ENCODE measurements at regions not wholly inside any gene's neighbourhood (a gene's known extent, or its start where the extent isn't known, plus 50 kb on each side); places are given as distances from the start of the nearest gene placed in this dataset.
"Not testable (repeated sequence)": the region's sequence is repeated elsewhere in the genome, so short reads cannot be mapped to it uniquely, and the experiment has no call there.

DNA sequence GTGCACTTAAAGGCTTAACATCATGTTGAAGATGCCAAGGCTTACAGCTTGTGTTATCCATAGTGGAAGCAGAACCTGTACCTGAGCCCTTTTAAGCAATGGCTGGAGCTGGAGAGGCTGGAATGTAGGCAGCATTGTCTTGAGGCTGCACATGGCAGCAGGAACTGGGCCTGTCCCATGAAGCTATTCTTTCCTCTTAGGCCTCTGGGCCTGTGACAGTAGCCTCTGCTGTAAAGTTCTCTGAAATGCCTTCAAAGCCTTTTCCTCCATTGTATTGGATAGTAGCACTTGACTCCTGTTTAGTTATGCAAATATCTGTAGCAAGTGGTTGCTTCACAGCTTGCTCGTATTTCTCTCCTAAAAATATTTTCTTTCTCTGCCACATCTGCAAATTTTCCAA, 127.4 kb upstream of the ANO5 start:
- DNase-seq (ENCODE audit: low spot score): no peak

DNA sequence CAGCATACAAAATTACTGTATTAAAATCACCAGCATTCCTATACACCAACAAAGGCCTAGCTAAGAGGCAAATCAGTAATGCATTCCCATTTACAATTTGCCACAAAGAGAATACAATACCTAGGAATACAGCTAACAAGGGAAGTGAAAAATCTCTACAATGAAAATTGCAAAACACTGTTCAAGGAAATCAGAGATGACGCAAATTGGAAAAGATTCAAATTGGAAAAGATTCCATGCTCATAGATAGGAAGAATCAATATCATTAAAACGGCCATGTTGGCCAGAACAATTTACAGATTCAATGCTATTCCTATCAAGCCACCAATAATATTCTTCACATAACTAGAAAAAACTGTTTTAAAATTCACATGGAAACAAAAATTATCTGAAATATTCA, 123.0 kb upstream of the ANO5 start:
- no peak for DNase-seq (ENCODE audit: low spot score)

DNA sequence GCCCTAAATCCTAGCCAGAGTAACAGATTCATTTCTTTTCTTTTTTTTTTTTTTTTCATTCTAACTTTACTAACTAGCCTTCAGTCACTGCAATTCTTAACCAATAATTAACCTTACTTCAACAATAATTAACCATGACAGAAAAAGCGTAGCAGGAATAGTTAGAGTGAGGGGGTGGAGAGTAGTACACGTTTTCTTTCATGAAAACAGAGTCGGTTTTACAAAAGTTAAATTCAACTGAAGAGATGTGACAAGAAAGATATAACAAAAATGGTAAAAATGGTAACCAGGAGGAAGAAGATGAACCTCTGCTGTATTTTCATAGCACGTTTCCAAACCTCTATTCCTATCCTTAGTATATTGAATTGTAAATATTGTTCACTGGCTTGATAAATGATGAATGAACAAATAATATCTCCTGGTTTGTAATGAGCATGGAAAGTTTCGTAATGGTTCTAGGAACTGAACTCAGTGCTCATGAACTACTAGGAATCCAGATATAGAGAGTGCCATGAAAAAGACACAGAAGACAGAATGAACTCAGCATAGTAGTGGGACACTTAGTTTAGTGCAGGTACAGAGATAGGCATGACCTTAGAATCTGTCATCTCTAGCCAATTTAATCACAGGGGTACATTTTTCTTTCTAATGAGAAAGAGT, 116.5 kb upstream of the ANO5 start:
- no peak for DNase-seq (ENCODE audit: low spot score)

DNA sequence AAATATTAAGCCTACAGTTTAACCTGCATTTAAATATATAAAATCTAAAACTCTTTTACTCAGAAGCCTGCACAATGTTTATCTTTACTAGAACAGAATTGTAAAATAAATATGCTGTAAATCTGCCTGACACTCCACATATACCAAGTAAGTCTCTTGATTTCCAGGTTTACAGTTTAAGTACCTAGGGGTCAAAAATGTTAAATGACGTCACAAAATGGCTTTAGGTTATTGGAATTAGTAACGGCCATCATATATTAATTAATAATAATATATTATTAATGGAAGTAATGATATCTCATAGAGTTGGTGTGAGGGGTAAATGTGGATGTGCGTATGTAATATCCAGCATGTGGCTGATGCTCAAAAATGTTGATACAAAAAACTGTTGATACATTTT, 114.8 kb upstream of the ANO5 start:
- no peak for DNase-seq (ENCODE audit: low spot score)

DNA sequence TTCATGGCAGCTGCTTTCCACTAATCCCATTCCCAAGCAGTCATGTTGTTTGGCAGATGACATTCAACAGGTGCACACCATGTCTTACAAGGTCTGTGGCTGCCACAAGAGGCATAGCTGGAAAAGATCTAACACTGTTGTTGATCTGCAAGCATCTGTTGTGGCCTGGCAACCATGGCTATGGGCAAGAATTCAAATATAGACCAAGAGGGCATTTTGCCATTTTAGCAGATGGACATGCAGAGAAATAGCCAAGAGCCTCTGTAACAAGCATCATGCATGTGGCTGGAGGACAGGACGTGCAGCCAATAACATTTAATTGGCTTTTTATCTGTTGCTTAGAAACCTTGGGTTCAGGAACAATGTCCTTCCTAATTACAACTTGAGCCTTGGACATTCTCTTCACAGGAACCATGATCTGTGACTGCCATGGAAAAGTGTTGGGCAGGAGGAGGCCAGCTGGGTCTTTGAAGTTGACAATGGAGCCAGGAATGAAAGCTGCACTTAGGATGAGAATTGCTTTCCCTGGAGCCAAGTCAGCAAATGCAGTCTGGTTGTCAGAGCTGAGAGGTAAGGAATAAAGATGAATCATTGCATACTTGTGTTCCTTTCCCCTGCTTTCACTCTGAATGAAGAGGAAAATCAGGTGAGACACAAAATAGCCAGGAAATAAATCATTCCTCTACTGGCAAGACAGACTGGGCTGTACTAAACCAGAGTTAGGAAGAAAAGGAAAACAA, 113.6 kb upstream of the ANO5 start:
- DNase-seq (ENCODE audit: low spot score): no peak

DNA sequence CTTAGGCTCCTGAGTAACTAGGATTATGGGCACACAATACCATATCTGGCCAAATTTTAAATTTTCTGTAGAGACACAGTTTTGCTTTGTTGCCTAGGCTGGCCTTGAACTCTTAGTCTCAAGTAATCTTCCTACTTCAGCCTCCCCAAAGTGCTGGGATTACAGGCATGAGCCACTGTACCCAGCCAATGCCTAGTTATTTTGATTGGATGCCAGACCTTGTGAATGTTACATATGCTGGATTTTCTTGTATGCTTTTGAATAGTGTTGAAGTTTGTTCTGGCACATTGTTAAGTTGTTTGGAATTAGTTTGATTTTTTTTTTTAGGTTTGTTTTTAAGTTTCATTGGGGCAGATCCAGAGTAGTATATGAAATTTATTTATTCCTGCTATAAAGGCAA, 110.7 kb upstream of the ANO5 start:
- no peak for DNase-seq (ENCODE audit: low spot score)

DNA sequence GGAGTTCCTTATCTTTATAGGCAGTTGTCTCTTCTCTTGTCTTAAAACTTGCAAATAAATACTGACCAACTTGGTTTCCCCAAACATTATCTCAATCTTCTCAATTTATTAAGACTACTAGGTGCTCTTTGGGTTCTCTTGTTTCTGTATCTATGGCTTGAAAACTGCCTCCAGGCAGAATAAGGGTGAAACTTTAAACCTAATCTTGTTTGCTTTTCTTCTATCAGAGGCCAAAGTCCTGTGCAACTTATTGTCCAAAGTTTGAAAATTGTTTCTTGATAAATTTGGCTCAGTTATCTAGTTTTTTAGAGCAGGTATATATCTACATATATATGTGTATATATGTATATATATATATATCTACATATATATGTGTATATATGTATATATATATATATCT, 110.1 kb upstream of the ANO5 start:
- no peak for DNase-seq (ENCODE audit: low spot score)

DNA sequence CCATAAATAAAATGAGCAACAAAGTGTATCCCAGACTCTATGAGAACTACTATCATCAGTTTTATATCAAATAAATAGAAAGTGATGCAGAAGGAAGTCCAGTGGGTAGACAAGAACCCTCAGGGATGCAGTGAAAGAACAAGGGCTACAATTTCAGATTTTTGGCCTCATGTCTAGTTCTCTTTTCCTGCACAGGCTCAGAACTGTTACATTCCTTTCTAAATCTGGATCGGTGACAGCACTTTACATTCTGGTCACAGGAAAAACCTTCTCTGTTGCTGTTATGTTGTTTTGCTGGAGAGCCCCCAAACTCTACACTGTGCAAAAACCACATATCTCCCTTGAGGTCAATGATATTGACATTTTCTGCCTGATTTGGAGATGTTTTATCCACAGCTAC, 108.8 kb upstream of the ANO5 start:
- DNase-seq (ENCODE audit: low spot score): no peak

DNA sequence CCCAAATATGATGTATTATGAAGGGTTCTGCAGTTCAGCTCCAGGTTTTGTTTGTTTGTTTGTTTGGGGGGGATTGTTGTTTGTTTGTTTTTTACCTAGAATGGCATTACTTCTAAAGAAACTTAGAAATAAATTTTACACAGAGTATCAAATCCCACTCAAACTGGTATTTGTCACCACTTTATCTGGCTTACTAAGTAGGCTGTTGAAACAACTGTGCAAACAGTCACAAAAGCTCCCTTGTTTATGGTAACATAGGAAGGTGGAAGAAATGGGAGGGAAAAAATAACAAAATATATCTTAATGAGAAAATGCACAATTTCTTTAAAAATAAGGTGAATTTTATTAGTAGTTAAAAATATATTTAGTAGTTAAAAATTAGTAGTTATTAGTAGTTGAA, 108.3 kb upstream of the ANO5 start:
- DNase-seq (ENCODE audit: low spot score): no peak

DNA sequence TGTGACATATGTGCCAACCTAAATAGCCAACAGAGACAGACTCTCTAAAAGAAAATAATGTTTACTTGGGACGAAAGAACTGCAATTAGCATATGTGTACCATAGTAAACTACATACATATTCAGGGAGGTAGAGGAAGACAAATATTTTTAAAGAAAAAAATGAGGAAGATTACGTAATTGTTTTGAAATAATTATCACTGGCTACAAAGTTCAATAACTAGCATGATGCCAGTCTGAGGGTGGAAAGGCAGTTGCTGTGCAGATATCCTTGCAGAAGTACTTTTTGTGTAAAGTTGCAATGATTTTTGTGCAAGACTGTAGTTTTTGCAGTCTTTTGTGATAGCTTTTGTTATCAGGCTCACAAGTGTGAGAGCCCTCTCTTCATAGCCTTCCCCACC, 103.3 kb upstream of the ANO5 start:
- DNase-seq (ENCODE audit: low spot score): no peak

DNA sequence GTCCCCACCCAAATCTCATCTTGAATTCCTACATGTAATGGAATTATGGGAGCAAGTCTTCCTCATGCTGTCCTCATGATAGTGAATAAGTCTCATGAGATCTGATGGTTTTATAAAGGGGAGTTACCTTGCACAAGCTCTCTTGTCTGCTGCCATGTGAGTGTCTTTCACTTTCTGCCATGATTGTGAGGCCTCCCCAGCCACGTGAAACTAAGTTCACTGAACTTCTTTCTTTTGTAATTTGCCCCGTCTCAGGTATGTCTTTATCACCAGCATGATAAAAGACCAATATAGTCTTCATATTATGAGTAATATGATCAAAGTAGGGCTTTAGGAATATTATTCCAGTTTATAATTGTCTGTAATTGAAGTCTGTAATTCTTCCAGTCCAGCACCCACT, 86.3 kb upstream of the ANO5 start:
- no peak for DNase-seq (ENCODE audit: low spot score)

DNA sequence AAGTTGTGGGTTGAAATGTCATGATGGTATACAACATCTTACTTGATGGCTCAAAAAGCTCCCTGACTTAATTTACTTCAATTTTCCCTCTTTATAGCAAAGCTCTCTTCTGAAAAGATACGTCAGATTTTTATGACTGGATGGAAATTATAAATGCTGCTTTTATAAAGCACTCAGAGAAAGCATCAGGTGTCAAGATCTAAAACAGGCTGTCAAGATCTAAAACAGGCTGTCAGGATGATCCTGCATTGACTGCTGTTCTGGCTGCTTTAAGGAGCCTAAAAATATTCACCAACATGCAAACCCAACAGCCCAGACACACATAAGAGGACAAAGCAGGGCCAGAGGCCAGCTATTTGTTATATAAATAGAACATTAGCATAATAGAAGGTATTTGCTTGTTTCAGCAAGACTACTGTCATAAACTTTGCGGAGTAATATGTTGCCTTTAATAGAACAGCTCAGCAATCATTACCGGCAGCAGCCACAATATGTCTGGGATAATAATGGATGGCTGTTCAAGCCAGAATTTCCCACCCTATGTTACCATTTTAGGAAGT, 77.3 kb upstream of the ANO5 start:
- no peak for DNase-seq (ENCODE audit: low spot score)

DNA sequence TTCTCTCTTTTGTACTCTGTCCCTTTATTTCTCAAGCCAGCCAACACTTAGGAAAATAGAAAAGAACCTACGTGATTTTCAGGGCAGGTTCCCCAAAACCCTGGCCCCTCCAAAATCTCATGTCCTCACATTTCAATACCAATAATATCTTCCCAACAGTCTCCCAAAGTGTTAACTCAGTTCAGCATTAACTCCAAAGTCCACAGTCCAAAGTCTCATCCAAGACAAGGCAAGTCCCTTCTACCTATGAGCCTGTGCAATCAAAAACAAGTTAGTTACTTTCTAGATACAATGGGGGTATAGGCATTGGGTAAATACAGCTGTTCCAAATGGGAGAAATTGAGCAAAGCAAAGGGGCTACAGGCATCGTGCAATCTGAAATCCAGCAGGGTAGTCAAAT, 64.9 kb upstream of the ANO5 start:
- DNase-seq (ENCODE audit: low spot score): not testable (repeated sequence)

DNA sequence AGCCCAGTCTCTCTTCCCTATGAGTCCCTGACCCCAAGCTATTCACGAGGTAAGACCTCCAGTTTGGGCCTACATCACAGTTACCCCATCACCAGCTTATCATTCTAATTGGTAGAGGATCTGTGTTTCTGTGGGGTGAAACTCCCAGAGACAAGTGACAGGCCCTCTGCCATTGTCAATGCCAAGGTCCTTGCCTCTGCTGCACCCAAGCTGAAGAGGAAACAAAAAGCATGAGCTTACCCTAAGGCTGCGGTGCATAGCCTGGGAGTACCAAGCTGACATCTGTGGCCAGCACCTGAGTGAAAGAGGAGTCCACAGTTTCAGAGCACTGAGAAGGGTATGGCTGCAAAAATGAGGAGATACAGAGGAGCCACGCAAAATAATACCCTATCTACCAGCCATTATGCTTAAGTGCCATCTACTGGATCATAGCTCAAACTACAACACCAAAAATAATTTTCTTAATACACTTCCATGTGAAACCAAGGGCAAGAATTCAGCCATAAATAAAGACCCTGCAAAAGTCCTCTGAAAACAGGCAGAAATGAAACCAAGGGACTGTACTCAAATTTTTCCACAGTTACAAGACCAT, 62.3 kb upstream of the ANO5 start:
- DNase-seq (ENCODE audit: low spot score): no peak

DNA sequence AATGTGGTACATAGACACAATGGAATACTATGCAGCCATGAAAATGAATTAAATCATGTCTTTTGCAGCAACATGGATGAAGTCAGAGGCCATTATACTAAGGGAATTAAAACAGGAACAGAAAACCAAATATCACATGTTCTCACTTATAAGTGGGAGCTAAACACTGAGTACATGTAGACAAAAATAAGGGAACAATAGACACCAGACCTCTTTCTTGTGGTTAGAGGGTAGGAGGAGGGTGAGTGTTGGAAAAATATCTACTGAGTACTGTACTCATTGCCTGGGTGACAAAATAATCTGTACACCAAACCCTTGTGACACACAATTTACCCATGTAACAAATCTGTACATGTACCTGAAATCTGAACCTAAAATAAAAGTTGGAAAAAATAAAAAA, 59.1 kb upstream of the ANO5 start:
- DNase-seq (ENCODE audit: low spot score): no peak

DNA sequence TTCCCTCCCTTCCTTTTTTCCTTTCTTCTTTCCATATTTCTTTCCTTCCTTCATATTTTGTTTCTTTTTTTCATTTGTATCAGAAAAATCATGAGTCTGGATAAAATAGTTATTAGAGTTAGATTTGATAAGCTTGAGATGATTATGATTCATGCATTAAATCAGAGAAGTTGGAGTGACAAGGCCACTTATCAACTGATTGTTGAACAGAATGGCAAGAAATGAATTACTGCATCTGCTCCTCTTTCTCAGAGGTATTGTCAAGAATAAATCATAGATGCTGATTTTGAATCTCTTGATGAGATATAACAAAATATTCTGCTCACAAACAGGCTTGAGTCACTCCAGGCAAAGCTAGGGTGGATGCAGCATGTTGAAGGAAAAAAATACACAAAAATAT, 54.6 kb upstream of the ANO5 start:
- DNase-seq (ENCODE audit: low spot score): no peak
